Kidney epithelial cell (primary cell): ENCODE measurements at regions not wholly inside any gene's neighbourhood (a gene's known extent, or its start where the extent isn't known, plus 50 kb on each side); places are given as distances from the start of the nearest gene placed in this dataset.
"Not testable (repeated sequence)": the region's sequence is repeated elsewhere in the genome, so short reads cannot be mapped to it uniquely, and the experiment has no call there.

ENCODE experiments used
- DNase-seq: peaks from one replicate; pipeline ENCODE4 v3.0.0-alpha.2; 2010; ENCODE audit warnings: low read depth
- H3K27me3 ChIP-seq: 2 replicates; pipeline ENCODE4 v1.6.0; 2011; ENCODE audit warnings: low read length; ENCODE audit not compliant: control insufficient read depth, insufficient read depth
- H3K36me3 ChIP-seq: 2 replicates; pipeline ENCODE4 v1.5.1; 2011; ENCODE audit warnings: low read length; ENCODE audit not compliant: control insufficient read depth, insufficient read depth
- H3K4me3 ChIP-seq: 2 replicates; pipeline ENCODE4 v1.5.1; 2011; ENCODE audit warnings: low read depth, mild to moderate bottlenecking, control low read depth, low read length
- CTCF ChIP-seq: IDR thresholded peaks from 2 replicates; pipeline ENCODE4 v1.5.1; 2011; ENCODE audit warnings: mild to moderate bottlenecking, moderate library complexity, low read length, control low read depth, inconsistent platforms; ENCODE audit not compliant: insufficient read depth, poor library complexity, severe bottlenecking

DNA sequence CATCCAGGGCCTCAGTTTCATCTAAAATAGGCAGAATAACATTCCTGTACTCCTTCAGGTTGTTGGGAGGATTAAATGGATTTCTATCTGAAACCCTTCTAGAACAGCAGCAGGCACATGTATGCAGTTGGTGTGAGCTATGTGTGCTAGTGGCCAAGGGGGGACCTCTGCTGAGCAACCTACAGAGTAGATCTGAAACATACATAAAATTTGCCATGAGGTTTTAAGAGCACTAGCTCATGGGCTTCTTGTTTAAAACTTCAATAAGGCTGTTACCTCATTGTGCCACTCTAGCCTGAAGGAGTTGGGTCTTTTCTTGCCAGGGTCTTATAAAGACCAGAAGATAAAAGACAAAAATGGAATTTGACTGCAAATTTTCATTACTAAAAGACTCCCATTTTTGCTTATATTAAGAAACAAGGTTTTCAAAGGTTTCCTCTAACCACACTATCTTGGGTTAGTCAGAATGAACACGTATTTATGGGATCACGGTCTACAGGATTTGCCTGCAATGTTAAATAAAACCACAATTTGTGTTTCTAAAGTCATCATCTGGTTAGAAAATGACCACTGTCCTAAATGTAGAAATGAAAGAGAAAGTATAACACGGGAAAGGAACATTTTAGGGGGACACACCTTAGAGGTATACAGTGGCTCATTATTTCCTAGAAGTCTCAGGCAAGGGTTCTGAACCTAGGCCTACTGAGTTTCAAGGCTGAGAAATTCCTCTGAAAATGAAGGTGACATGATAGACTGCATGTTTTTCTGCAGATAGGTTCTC lies 144.9 kb upstream of the OLIG3 start:
- Histone ChIP-seq H3K36me3 (no peaks in the 10 kb centered on the region), H3K27me3 (no peaks in the 10 kb centered on the region), H3K4me3 (no peak overlapping the region)
- DNase-seq, result no peak
- no peak for TF ChIP-seq CTCF

DNA sequence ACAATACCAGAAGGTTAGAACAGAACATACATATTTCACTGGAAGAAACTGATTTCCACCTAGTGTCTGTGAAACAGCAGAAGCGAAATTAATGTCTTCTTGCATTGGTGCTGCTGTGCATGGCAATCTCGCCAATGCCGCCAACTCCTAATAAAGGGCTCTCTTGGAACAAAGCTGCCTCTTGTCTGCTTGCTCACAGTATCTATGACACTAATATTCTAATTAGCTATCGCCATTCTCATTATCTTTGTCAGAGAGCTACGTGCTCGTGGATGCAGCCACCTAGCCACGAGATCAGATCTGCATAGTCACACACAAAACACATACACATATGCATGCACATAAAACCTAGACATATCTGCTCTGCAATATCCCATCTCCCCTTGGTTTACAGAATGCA lies 145.9 kb upstream of the OLIG3 start:
- no peaks in the 10 kb centered on the region for H3K36me3 ChIP-seq
- DNase-seq, result no peak
- no peak for TF ChIP-seq CTCF

DNA sequence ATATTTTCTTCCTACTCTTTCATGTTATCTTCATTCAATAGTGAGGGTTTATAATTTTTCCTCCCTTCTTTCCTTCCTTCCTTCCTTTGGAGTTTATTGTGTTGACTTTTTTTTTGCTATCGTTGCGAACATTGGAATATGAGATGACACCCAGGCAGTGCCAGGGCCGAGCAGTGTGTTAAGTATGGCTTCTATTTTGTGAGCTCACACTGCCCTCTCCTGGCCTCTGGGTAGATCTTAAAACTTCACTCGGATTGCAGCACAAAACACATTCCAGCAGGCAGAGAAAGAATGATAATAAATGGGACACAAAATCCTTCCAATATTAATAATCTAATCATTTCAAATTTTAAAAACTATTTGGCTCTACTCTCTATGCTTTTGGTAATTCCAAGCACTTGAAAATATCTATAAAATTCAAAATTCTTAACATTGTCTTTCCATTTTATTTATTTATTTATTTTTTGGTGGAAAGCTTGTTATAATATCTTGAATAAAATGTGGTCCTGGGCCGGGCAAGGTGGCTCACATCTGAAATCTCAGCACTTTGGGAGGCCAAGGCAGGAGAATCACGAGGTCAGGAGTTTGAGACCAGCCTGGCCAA lies 147.4 kb upstream of the OLIG3 start:
- Histone ChIP-seq H3K36me3 (no peaks in the 10 kb centered on the region), H3K27me3 (no peaks in the 10 kb centered on the region), H3K4me3 (no peak overlapping the region)
- peak; percentile 69 for TF ChIP-seq CTCF
- DNase-seq, result peak; percentile 28

More for the DNA sequence above, 145.9 kb upstream of the OLIG3 start:
- no peaks in the 10 kb centered on the region for H3K27me3 ChIP-seq
- no peak overlapping the region for H3K4me3 ChIP-seq

DNA sequence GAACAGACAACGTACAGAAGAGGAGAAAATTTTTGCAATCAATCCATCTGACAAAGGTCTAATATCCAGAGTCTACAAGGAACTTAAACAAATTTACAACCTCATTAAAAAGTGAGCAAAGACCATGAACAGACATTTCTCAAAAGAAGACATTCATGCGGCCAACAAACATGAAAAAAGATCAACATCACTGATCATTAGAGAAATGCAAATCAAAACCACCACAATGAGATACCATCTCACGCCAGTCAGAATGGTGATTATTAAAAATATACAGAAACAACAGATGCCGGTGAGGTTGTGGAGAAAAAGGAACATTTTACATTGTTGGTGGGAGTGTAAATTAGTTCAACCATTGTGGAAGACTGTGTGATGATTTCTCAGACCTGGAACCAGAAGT lies 149.0 kb upstream of the OLIG3 start:
- H3K4me3 ChIP-seq, H3K27me3 ChIP-seq, H3K36me3 ChIP-seq, DNase-seq: not testable (repeated sequence)

GRCh38 chr6:137643644-137644043 lies 149.4 kb upstream of the OLIG3 start:
- H3K4me3 ChIP-seq, DNase-seq, H3K36me3 ChIP-seq, H3K27me3 ChIP-seq: not testable (repeated sequence)

DNA sequence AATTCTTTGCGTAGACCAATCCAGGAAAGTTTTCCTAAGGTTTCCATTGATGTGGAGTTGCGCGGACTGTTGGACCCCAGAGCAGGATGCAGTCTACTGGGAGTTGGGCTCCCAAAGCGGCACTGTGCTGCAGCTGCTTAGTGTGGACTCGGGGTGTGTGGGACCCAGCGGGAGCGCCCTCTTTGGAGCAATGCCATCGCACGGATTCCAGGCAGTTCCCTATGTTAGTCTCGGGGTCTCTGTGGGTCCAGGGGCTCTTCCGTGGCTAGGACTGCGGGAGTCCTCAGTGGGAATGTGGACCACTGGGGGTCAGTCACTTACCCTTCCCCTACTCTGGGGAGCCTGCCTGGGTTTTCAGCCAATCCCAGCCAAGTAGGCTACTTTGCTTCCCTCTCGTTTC lies 151.7 kb upstream of the OLIG3 start:
- H3K4me3 ChIP-seq, result no peak overlapping the region
- DNase-seq, result no peak
- no peak for TF ChIP-seq CTCF
- H3K27me3 ChIP-seq, result no peaks in the 10 kb centered on the region
- no peaks in the 10 kb centered on the region for H3K36me3 ChIP-seq

DNA sequence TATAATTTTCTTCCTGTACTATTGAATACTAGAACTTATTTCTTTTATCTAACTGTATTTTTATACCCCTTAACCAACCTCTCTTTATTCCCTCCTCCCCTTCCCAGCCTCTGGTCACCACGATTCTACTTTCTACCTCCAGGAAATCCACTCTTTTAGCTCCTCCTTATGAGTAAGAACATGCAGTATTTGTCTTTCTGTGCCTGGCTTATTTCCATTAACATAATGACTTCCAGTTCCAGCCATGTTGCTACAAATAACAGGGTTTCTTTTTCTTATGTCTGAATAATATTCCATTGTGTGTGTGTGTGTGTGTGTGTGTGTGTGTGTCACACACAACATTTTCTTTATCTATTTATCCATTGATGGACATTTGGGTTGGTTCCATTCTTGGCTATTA lies 152.3 kb upstream of the OLIG3 start:
- TF ChIP-seq CTCF, result no peak
- no peak for DNase-seq
- no peaks in the 10 kb centered on the region for H3K36me3 ChIP-seq
- no peaks in the 10 kb centered on the region for H3K27me3 ChIP-seq
- H3K4me3 ChIP-seq, result no peak overlapping the region
